ENCODE measurements at regions not wholly inside any gene's neighbourhood (a gene's known extent, or its start where the extent isn't known, plus 50 kb on each side); places are given as distances from the start of the nearest gene placed in this dataset.
A peak's percentile ranks its signal among the peaks of the same experiment; 100 is the strongest.
"Not testable (repeated sequence)": the region's sequence is repeated elsewhere in the genome, so short reads cannot be mapped to it uniquely, and the experiment has no call there.

GRCh38 chr1:99501871-99502270 lies 144.0 kb upstream of the PALMD start:
- DNase-seq (ENCODE audit: low read depth) = no peak

- DNase-seq (ENCODE audit: low read depth) = no peak
These were observed 143.5 kb upstream of the PALMD start for GRCh38 chr1:99502400-99502799.

DNA sequence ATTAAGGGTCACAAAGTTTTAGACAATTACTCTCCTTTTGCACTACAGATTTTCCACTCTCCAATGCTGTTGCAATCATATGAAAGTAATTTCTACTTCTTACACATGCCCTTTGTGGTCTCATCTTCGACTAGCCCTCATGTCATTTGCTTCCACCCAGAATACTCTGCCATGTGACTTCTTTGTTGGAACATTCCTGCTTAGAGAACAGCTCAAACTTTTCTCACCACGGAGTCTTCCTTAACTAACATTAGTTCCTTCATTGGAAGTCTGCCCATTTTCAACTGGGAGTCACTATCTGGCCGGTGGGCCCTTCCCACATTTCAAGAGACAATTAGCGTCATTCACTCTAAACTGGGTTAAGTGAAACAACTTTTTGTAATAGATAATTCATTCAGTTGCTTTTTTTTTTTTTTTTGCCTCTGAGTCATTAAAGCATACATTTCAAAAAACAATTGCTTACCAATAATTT lies 142.6 kb upstream of the PALMD start:
- DNase-seq (ENCODE audit: low read depth) = peak; percentile 73

- DNase-seq (ENCODE audit: low read depth) = no peak
These were observed 141.6 kb upstream of the PALMD start for GRCh38 chr1:99504287-99504686.

GRCh38 chr1:99506631-99507030 lies 139.3 kb upstream of the PALMD start:
- no peak for DNase-seq (ENCODE audit: low read depth)

DNA sequence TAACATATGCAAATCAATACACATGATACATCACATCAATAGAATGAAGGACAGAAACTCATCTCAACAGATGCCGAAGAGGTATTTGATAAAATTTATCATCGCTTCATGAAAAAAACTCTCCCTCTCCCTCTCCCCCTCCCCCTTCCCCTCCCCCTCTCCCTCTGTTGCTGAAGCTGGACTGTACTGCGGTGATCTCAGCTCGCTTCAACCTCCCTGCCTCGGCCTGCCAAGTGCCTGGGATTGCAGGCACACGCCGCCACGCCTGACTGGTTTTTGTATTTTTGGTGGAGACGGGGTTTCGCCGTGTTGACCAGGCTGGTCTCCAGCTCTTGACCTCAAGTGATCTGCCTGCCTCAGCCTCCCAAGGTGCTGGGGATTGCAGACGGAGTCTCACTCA lies 138.5 kb upstream of the PALMD start:
- not testable (repeated sequence) for DNase-seq (ENCODE audit: low read depth)

DNA sequence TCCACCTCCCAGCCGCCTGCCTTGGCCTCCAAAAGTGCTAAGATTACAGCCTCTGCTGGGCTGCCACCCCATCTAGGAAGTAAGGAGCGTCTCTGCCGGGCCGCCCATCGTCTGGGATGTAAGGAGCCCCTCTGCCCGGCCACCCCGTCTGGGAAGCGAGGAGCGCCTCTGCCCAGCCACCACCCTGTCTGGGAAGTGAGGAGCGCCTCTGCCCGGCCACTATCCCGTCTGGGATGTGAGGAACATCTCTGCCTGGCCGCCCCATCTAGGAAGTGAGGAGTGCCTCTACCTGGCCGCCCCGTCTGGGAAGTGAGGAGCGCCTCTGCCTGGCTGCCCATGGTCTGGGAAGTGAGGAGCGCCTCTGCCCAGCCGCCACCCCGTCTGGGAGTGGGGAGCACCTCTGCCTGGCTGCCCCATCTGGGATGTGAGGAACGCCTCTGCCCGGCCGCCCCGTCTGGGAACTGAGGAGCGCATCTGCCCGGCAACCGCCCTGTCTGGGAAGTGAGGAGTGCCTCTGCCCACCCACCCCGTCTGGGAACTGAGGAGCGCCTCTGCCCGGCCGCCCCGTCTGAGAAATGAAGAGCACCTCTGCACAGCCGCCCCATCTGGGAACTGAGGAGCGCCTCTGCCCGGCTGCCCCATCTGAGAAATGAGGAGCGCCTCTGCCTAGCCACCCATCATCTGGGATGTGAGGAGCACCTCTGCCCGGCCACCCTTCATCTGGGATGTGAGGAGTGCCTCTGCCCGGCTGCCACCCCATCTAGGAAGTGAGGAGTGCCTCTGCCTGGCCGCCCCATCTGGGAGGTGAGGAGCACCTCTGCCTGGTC lies 137.8 kb upstream of the PALMD start:
- DNase-seq (ENCODE audit: low read depth) = no peak

DNA sequence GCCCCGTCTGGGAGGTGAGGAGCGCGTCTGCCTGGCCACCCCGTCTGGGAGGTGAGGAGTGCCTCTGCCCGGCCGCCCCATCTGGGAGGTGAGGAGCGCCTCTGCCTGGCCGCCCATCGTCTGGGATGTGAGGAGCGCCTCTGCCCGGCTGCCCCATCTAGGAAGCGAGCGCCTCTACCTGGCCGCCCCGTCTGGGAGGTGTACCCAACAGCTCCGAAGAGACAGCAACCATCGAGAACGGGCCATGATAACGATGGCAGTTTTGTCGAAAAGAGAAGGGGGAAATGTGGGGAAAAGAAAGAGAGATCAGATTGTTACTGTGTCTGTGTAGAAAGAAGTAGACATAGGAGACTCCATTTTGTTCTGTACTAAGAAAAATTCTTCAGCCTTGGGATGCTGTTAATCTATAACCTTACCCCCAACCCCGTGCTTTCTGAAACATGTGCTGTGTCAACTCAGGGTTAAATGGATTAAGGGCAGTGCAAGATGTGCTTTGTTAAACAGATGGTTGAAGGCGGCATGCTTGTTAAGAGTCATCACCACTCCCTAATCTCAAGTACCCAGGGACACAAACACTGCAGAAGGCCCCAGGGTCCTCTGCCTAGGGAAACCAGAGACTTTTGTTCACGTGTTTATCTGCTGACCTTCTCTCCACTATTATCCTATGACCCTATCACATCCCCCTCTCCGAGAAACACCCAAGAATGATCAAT lies 137.0 kb upstream of the PALMD start:
- DNase-seq (ENCODE audit: low read depth) = not testable (repeated sequence)

DNA sequence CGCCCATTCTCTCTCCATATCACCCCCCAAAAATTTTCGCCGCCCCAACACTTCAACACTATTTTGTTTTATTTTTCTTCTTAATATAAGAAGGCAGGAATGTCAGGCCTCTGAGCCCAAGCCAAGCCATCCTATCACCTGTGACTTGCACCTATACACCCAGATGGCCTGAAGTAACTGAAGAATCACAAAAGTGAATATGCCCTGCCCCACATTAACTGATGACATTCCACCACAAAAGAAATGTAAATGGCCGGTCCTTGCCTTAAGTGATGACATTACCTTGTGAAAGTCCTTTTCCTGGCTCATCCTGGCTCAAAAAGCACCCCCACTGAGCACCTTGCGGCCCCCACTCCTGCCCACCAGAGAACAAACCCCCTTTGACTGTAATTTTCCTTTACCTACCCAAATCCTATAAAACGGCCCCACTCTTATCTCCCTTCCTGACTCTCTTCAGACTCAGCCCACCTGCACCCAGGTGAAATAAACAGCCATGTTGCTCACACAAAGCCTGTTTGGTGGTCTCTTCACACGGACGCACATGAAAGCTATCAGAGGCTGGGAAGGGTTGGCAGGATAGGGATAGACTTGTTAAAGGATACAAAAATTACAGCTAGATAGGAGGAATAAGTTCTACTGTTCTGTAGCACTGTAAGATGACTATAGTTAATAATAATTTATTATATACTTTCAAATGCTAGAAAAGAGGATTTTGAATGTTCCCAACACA lies 130.9 kb upstream of the PALMD start:
- DNase-seq (ENCODE audit: low read depth) = not testable (repeated sequence)

DNA sequence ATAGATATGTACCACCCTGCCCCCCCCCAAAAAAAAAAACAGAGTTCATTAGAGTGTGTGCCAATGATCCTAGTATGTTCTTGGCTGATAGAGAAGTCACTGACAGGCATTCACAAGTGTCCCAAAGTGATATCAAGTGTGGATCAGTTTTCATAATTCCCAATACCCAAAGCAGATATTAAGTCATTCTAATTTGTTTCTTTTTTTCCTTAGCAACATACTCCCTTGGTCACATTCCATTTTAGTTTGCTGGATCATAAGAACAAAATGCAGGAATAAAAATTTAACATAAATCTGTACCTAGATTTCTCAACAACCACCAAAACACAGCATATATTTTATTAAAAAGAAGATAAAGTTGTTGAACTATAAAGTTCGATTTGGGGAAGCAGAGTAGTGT lies 129.8 kb upstream of the PALMD start:
- no peak for DNase-seq (ENCODE audit: low read depth)

- DNase-seq (ENCODE audit: low read depth) = no peak
These were observed 125.8 kb upstream of the PALMD start for GRCh38 chr1:99520121-99520520.

- DNase-seq (ENCODE audit: low read depth) = no peak
These were observed 120.6 kb upstream of the PALMD start for GRCh38 chr1:99525331-99525730.

- peak; percentile 23 for DNase-seq (ENCODE audit: low read depth)
These were observed 118.8 kb upstream of the PALMD start for GRCh38 chr1:99527078-99527477.

- DNase-seq (ENCODE audit: low read depth) = no peak
These were observed 118.4 kb upstream of the PALMD start for GRCh38 chr1:99527545-99527944.

- no peak for DNase-seq (ENCODE audit: low read depth)
These were observed 116.9 kb upstream of the PALMD start for GRCh38 chr1:99529002-99529401.

GRCh38 chr1:99531578-99532275 lies 114.2 kb upstream of the PALMD start:
- no peak for DNase-seq (ENCODE audit: low read depth)

DNA sequence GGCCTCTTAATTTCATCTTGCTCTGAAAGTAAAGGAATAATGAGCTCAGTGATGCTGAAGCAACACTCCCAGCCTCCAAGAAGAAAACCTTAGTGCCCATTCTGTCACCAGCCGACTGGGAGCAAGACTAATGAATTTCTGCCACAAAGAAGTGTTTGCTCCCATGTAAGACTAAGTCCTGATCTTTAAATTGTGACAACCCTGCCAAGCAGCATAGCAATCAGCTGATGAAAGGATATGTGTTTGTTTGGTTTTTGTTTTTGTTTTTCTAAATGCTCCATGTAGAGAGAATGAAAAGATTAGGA lies 113.7 kb upstream of the PALMD start:
- DNase-seq (ENCODE audit: low read depth) = no peak

- DNase-seq (ENCODE audit: low read depth) = no peak
These were observed 111.8 kb upstream of the PALMD start for GRCh38 chr1:99533909-99534637.

DNA sequence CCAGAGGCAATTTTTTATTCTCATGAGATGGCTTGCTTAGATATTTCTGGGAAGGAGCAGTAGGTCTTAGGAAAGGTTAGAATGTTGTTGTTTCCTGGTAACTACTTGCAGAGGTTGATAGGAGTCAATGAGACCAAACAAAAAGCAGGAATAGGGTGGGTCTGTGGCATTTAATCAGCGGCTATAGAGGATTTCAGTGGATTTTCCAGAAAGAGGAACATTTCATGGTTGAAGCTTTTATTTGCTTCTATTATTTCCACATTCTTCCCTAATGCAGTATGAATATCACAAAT lies 111.3 kb upstream of the PALMD start:
- DNase-seq (ENCODE audit: low read depth) = no peak

- peak; percentile 32 for DNase-seq (ENCODE audit: low read depth)
These were observed 110.3 kb upstream of the PALMD start for GRCh38 chr1:99535470-99536164.
